NOMO-1 treated with dmso at 0.1 percent for 144 hours (cell line): ENCODE measurements at regions not wholly inside any gene's neighbourhood (a gene's known extent, or its start where the extent isn't known, plus 50 kb on each side); places are given as distances from the start of the nearest gene placed in this dataset.
"Not testable (repeated sequence)": the region's sequence is repeated elsewhere in the genome, so short reads cannot be mapped to it uniquely, and the experiment has no call there.

Source experiments
- DNase-seq: peaks from one replicate; lab custom pipeline; 2025; ENCODE audit not compliant: unreplicated experiment; lab: John Stamatoyannopoulos, UW

- DNase-seq: no peak
These were observed 104.6 kb downstream of the RAP2B start for GRCh38 chr3:153266619-153267018.

GRCh38 chr3:153268564-153269279, 106.7 kb downstream of the RAP2B start:
- DNase-seq: no peak

GRCh38 chr3:153269730-153270129, 107.7 kb downstream of the RAP2B start:
- no peak for DNase-seq

GRCh38 chr3:153273217-153273616, 111.2 kb downstream of the RAP2B start:
- DNase-seq: no peak

DNA sequence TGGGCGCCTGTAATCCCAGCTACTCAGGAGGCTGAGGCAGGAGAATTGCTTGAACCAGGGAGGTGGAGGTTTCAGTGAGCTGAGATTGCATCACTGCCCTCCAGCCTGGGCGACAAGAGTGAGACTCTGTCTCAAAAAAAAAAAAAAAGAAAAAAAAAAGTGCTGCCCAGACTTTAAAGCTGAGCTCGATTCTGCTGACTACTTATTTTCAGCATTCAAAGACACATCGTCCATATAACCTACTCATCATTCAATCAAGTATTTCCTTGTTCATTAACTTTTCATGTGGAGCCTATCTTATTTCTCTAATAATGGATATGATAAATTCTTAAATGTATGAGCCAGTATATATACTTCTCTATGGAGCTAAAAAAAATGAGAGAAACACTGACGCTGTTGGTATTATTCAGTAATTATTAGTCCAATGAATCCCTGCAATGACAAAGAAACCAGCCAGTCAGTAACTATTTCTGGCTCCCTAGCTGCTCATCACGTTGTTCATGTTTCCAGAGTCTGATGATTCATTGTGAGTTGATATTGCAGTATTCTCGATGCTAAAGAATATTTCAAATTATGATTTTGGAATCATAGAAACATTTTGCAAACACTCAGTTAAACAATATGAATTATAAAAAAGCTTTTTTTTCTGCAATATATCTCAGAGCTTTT, 111.9 kb downstream of the RAP2B start:
- no peak for DNase-seq

GRCh38 chr3:153274561-153274960, 112.5 kb downstream of the RAP2B start:
- no peak for DNase-seq

GRCh38 chr3:153275514-153275913, 113.5 kb downstream of the RAP2B start:
- no peak for DNase-seq

- no peak for DNase-seq
These were observed 115.0 kb downstream of the RAP2B start for GRCh38 chr3:153277029-153277428.

GRCh38 chr3:153281236-153281997, 119.4 kb downstream of the RAP2B start:
- not testable (repeated sequence) for DNase-seq

DNA sequence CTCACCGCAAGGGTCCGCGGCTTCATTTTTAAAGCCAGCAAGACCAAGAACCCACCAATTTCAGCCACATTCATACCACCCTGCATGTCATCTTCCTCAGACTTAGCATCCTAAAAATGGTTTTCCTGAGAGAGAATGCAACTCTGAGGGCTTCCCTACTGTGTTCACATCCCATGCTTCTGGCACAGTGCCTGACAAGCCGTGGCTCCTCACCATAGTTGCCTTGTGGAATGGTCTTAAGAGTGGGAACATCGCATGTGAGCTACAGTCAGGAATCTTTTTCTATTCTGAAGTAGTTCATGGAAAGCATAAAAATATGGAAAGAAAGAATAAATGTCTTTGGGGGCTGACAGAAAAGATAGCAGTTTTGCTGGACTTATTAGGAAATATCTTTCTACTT, 120.3 kb downstream of the RAP2B start:
- no peak for DNase-seq

DNA sequence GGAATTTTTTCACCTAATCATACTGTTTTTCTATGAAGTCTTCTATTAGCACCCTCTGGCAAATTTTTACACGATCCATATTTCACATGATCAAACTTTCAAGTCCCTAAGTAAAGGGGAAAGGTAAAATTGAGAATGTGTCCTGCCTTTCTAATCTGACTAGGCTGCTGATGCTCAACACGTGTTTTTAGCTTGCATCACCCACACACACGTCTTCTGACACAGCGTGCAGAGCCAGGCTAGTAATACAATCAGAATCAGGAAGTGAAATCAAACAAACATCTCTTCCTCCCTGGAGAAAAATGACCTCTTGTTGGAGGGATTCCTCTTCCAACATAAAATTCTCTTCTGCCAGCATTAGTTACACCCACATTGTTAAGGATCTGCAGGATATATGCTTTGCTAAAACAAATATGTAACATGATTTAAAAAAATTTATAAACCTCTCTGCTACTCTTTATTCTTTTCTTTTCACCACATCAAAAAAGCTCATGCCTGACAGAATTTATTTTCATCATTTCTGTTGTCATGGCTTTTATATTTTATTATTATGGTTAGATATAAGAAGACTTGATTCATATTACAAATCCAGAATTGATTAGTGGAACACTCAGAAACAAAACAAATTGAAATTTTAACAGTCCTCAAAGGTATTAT, 122.4 kb downstream of the RAP2B start:
- DNase-seq: peak; percentile 98

GRCh38 chr3:153285194-153285641, 123.2 kb downstream of the RAP2B start:
- no peak for DNase-seq

GRCh38 chr3:153285982-153286381, 124.0 kb downstream of the RAP2B start:
- DNase-seq: no peak

- no peak for DNase-seq
These were observed 125.0 kb downstream of the RAP2B start for GRCh38 chr3:153287017-153287416.

- peak; percentile 63 for DNase-seq
These were observed 127.3 kb downstream of the RAP2B start for GRCh38 chr3:153289334-153289808.

GRCh38 chr3:153290268-153291015, 128.4 kb downstream of the RAP2B start:
- no peak for DNase-seq

- DNase-seq: peak; percentile 64
These were observed 129.1 kb downstream of the RAP2B start for GRCh38 chr3:153291059-153291685.

- peak; percentile 30 for DNase-seq
These were observed 131.2 kb downstream of the RAP2B start for GRCh38 chr3:153293265-153293664.

GRCh38 chr3:153295901-153296300, 133.9 kb downstream of the RAP2B start:
- no peak for DNase-seq

DNA sequence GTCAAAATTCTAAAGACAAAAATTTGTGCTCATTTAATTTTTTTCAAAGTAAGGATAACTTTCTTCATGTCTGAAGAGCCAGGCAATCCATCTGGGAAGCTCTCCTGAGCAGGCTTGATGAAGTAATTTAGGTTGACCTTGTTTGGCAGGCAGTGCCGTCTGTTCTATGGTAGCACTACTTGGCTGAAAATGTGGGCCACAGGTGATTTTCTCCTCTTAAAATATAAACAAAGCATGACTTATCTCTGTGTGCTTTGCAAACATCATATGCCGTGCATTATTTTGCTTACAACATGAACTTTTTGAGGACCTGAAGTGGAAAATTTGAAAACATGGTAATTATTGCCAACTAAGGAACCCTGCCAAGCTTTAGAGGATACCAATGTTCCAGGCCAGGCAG, 143.2 kb downstream of the RAP2B start:
- DNase-seq: no peak
